Breast epithelium (tissue), 3 donors: ENCODE measurements at regions not wholly inside any gene's neighbourhood (a gene's known extent, or its start where the extent isn't known, plus 50 kb on each side); places are given as distances from the start of the nearest gene placed in this dataset.

Experiments
- POLR2A ChIP-seq: fragments of 450-650 bp; IDR thresholded peaks from one replicate; pipeline ENCODE4 v1.6.1; 2016; ENCODE audit warnings: antibody characterized with exemption, mild to moderate bottlenecking, moderate library complexity
- POLR2AphosphoS5 ChIP-seq, 3 donors: sonication (generic); formaldehyde crosslinking; IDR thresholded peaks; one replicate each; pipeline ENCODE4 v1.6.1; 2017; ENCODE audit warnings: antibody characterized with exemption in 3 of 3
- TF ChIP-seq, protein P1 (sequence below), 3 donors: fragments of 450-650 bp; IDR thresholded peaks; one replicate each; pipeline ENCODE4 v1.5.1; 2016 to 2017; ENCODE audit warnings: antibody characterized with exemption in 3 of 3, mild to moderate bottlenecking in 3 of 3, moderate library complexity in 3 of 3

DNA sequence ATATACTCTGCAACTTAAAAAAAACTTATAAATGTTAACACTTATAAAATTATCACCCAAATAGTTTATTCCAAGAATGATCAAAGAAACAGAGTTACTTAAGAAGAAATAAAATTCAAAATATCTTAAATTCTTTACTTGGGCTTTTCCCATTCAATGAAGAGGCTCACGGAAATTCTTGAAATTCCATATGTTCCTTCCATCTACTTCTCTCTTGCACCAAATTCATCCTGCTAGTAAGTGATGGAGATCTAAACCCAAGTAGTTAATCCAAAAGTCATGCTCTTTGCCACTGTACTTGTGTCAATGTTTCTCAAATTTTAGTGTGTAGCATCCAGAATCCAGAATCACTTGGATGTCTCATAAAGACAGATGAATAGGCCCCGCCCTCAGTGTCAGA lies 465.9 kb downstream of the TXNL1 start:
- TF ChIP-seq, protein P1, sequence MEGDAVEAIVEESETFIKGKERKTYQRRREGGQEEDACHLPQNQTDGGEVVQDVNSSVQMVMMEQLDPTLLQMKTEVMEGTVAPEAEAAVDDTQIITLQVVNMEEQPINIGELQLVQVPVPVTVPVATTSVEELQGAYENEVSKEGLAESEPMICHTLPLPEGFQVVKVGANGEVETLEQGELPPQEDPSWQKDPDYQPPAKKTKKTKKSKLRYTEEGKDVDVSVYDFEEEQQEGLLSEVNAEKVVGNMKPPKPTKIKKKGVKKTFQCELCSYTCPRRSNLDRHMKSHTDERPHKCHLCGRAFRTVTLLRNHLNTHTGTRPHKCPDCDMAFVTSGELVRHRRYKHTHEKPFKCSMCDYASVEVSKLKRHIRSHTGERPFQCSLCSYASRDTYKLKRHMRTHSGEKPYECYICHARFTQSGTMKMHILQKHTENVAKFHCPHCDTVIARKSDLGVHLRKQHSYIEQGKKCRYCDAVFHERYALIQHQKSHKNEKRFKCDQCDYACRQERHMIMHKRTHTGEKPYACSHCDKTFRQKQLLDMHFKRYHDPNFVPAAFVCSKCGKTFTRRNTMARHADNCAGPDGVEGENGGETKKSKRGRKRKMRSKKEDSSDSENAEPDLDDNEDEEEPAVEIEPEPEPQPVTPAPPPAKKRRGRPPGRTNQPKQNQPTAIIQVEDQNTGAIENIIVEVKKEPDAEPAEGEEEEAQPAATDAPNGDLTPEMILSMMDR (IDR thresholded peaks at IDR 0.05): no peak
- TF ChIP-seq POLR2A (no peak), POLR2AphosphoS5 (IDR thresholded peaks at IDR 0.05) (no peak)
